Endothelial cell of umbilical vein (primary cell): ENCODE measurements at regions not wholly inside any gene's neighbourhood (a gene's known extent, or its start where the extent isn't known, plus 50 kb on each side); places are given as distances from the start of the nearest gene placed in this dataset.

Source experiments
- BruUV-seq: library from RNA; stranded (reverse); fragments of 400-500 nt; replicated peaks from 2 replicates; lab custom pipeline; 2021; lab: Mats Ljungman, UMichigan
- CTCF ChIA-PET: fragments of 300-600, 350-600 bp; sonication (Branson Sonifier 250); formaldehyde crosslinking; loops from one replicate; lab custom pipeline; 2021; ENCODE audit warnings: antibody characterized with exemption, inconsistent platforms; lab: Charles Lee
- POLR2A ChIA-PET: fragments of 300-600, 350-600 bp; sonication (Branson Sonifier 250); formaldehyde crosslinking; loops from one replicate; lab custom pipeline; 2021; ENCODE audit warnings: antibody characterized with exemption, inconsistent platforms; lab: Charles Lee
- DNase-seq: peaks from one replicate; pipeline ENCODE4 v3.0.0-alpha.2; 2011; ENCODE audit warnings: low read depth, low spot score
- FAIRE-seq: peaks from 2 replicates; lab custom pipeline; 2011; peaks lifted over from hg19 to GRCh38; lab: Jason Lieb, UNC
- H2AFZ ChIP-seq: 2 replicates; pipeline ENCODE4 v1.6.0; 2012; ENCODE audit warnings: low read depth, low read length, control low read depth, inconsistent platforms
- H3K27ac ChIP-seq: 2 replicates; pipeline ENCODE4 v1.5.1; 2011; ENCODE audit warnings: low read depth, mild to moderate bottlenecking, control low read depth, low read length, moderate library complexity; ENCODE audit not compliant: insufficient read depth
- H3K27me3 ChIP-seq, 2 experiments: 2 replicates each; pipeline versions ENCODE4 v1.6.0 to v1.6.1; 2011; ENCODE audit warnings: low read length in 2 of 2, mixed read lengths in 1 of 2; ENCODE audit not compliant: control insufficient read depth in 2 of 2, insufficient read depth in 2 of 2
- H3K36me3 ChIP-seq, 2 experiments: 2 replicates in 1 of 2; 3 replicates in 1 of 2; pipeline ENCODE4 v1.5.1; 2011; ENCODE audit warnings: low read length in 2 of 2, mild to moderate bottlenecking in 1 of 2, moderate library complexity in 1 of 2; ENCODE audit not compliant: control insufficient read depth in 2 of 2, insufficient read depth in 2 of 2; ENCODE audit errors: extremely low read depth in 1 of 2
- H3K4me1 ChIP-seq: 3 replicates; pipeline ENCODE4 v1.5.1; 2011; ENCODE audit warnings: mild to moderate bottlenecking, low read length; ENCODE audit not compliant: control insufficient read depth, insufficient read depth; ENCODE audit errors: extremely low read depth
- H3K4me2 ChIP-seq: 2 replicates; pipeline ENCODE4 v1.6.1; 2011; ENCODE audit warnings: low read length, control low read depth, mixed read lengths; ENCODE audit not compliant: insufficient read depth
- H3K4me3 ChIP-seq, 3 experiments: fragments of 200-600 bp in 1 of 3; sonication (generic), shearing (Covaris generic) in 1 of 3; replicated peaks in 1 of 3; 2 replicates each; pipeline ENCODE4 v1.5.1; 2011 to 2016; ENCODE audit warnings: control low read depth in 3 of 3, low read length in 3 of 3, mild to moderate bottlenecking in 2 of 3, inconsistent platforms in 1 of 3, low read depth in 1 of 3, moderate library complexity in 1 of 3; ENCODE audit not compliant: insufficient read depth in 1 of 3
- H3K79me2 ChIP-seq: 2 replicates; pipeline ENCODE4 v1.6.0; 2012; ENCODE audit warnings: low read length, inconsistent platforms; ENCODE audit not compliant: control insufficient read depth, insufficient read depth
- H3K9ac ChIP-seq: replicated peaks from 2 replicates; pipeline ENCODE3; 2011; ENCODE audit warnings: low read length, control low read depth; ENCODE audit not compliant: insufficient read depth; ENCODE audit errors: extremely low read depth
- H3K9me1 ChIP-seq: replicated peaks from 3 replicates; pipeline ENCODE4 v1.6.0; 2011; ENCODE audit warnings: mild to moderate bottlenecking, low read length; ENCODE audit not compliant: control insufficient read depth, insufficient read depth; ENCODE audit errors: extremely low read depth
- H3K9me3 ChIP-seq: replicated peaks from 2 replicates; pipeline ENCODE4 v1.5.1; 2012; ENCODE audit warnings: low read length, inconsistent platforms; ENCODE audit not compliant: control insufficient read depth, insufficient read depth
- H4K20me1 ChIP-seq: replicated peaks from 2 replicates; pipeline ENCODE3; 2011; ENCODE audit warnings: mild to moderate bottlenecking, low read length; ENCODE audit not compliant: control insufficient read depth, insufficient read depth; ENCODE audit errors: extremely low read depth
- EZH2 ChIP-seq: IDR thresholded peaks from 2 replicates; pipeline ENCODE4 v1.6.1; 2012; ENCODE audit warnings: borderline replicate concordance, low read depth, mild to moderate bottlenecking, moderate library complexity, low read length, inconsistent platforms; ENCODE audit not compliant: severe bottlenecking
- FOS ChIP-seq: IDR thresholded peaks from 2 replicates; pipeline ENCODE4 v1.6.1; 2011; ENCODE audit warnings: mild to moderate bottlenecking, low read length, moderate library complexity, borderline replicate concordance; ENCODE audit not compliant: insufficient read depth
- GATA2 ChIP-seq: IDR thresholded peaks from 2 replicates; pipeline ENCODE4 v1.7.0; 2011; ENCODE audit warnings: low read depth, mild to moderate bottlenecking, moderate library complexity, mixed read lengths, low read length; ENCODE audit not compliant: insufficient read length, insufficient read depth
- JUN ChIP-seq: IDR thresholded peaks from 2 replicates; pipeline ENCODE4 v1.6.1; 2011; ENCODE audit warnings: borderline replicate concordance, low read depth; ENCODE audit not compliant: insufficient read length, insufficient read depth
- MYC ChIP-seq: IDR thresholded peaks from one replicate; pipeline ENCODE4 v1.6.1; 2011; ENCODE audit warnings: mild to moderate bottlenecking, low read depth, low read length
- POLR2A ChIP-seq: IDR thresholded peaks from 2 replicates; pipeline ENCODE4 v1.6.1; 2012; ENCODE audit warnings: low read depth, mild to moderate bottlenecking, control low read depth, low read length
- POLR2AphosphoS5 ChIP-seq: IDR thresholded peaks from 2 replicates; pipeline ENCODE4 v1.6.1; 2012; ENCODE audit warnings: low read depth, mild to moderate bottlenecking, control low read depth, low read length, moderate library complexity; ENCODE audit not compliant: insufficient read depth
- dilution Hi-C: fragments of 300-500 bp; cut with MboI; formaldehyde crosslinking; loops from one replicate; pipeline ENCODE4 v1.15.0; 2019; ENCODE audit warnings: low sequenced_read_pairs; ENCODE audit not compliant: extremely low pct_ligation_motif_present
- intact Hi-C: fragments of 100-400 bp; cut with micrococcal nuclease; formaldehyde crosslinking; loops from one replicate; pipeline ENCODE4 v1.10.0; 2022
- TF ChIP-seq, protein P1 (sequence below): IDR thresholded peaks from 2 replicates; pipeline ENCODE4 v1.6.1; 2011; ENCODE audit not compliant: insufficient read depth, insufficient read length
- TF ChIP-seq, protein P2 (sequence below), 2 donors: IDR thresholded peaks; 1 replicate in 1 of 2; 2 replicates in 1 of 2; pipeline ENCODE4 v1.5.1; 2011; ENCODE audit warnings: low read length in 2 of 2, mild to moderate bottlenecking in 2 of 2, moderate library complexity in 2 of 2, control low read depth in 1 of 2, inconsistent platforms in 1 of 2, low read depth in 1 of 2; ENCODE audit not compliant: insufficient read depth in 1 of 2; ENCODE audit errors: extremely low read depth in 1 of 2

DNA sequence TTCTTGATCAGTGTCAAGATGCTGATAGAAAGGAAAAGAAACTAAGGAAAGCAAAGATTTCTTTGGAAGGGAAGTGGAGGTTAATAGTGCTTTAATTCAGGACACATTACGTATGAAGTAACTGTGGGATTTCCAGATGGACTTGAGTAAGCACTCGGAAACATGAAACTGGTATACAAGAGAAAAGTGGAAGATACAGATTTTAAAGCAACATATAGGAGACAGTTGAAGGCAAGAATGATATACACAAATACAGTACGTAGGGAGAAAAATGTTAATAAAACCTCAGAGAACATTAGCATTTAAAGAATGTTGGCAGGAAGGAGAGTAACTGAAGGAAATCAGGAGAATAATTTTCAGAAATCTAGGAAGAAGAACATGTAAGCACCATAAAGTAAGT lies 730.9 kb upstream of the ADGRL2 start:
- Histone ChIP-seq H3K4me2 (no peak overlapping the region), H4K20me1 (no peaks in the 10 kb centered on the region), H3K4me1 (no peaks in the 10 kb centered on the region), H3K36me3 (no peaks in the 10 kb centered on the region), H3K79me2 (no peaks in the 10 kb centered on the region), H3K9ac (no peak overlapping the region), H2AFZ (no peak overlapping the region), H3K27ac (no peak overlapping the region), H3K27me3 (no peaks in the 10 kb centered on the region), H3K4me3 (no peak overlapping the region), H3K9me1 (no peaks in the 10 kb centered on the region), H3K9me3 (no peaks in the 10 kb centered on the region)
- FAIRE-seq (no peak), DNase-seq (no peak)
- ChIA-PET POLR2A (no interaction called here), CTCF (no interaction called here)
- intact Hi-C loops, result no loop called here
- no TSS peak for BruUV-seq
- TF ChIP-seq JUN (no peak), POLR2AphosphoS5 (no peak), POLR2A (no peak), GATA2 (no peak), MYC (no peak), FOS (no peak), EZH2 (no peak)
- TF ChIP-seq, protein P1, sequence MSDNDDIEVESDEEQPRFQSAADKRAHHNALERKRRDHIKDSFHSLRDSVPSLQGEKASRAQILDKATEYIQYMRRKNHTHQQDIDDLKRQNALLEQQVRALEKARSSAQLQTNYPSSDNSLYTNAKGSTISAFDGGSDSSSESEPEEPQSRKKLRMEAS, result no peak
- TF ChIP-seq, protein P2, sequence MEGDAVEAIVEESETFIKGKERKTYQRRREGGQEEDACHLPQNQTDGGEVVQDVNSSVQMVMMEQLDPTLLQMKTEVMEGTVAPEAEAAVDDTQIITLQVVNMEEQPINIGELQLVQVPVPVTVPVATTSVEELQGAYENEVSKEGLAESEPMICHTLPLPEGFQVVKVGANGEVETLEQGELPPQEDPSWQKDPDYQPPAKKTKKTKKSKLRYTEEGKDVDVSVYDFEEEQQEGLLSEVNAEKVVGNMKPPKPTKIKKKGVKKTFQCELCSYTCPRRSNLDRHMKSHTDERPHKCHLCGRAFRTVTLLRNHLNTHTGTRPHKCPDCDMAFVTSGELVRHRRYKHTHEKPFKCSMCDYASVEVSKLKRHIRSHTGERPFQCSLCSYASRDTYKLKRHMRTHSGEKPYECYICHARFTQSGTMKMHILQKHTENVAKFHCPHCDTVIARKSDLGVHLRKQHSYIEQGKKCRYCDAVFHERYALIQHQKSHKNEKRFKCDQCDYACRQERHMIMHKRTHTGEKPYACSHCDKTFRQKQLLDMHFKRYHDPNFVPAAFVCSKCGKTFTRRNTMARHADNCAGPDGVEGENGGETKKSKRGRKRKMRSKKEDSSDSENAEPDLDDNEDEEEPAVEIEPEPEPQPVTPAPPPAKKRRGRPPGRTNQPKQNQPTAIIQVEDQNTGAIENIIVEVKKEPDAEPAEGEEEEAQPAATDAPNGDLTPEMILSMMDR (IDR thresholded peaks at IDR 0.05; ENCODE audit: extremely low read depth in 1 of 2, insufficient read depth in 1 of 2, low read depth in 1 of 2, low read length in 2 of 2), result no peak
- dilution Hi-C loops, result no loop called here
